ENCODE measurements at regions not wholly inside any gene's neighbourhood (a gene's known extent, or its start where the extent isn't known, plus 50 kb on each side); places are given as distances from the start of the nearest gene placed in this dataset.

- no peak for TF ChIP-seq REST (IDR thresholded peaks at IDR 0.05; ENCODE audit: unreplicated experiment)
- TF ChIP-seq NANOG (IDR thresholded peaks at IDR 0.05; ENCODE audit: borderline replicate concordance), result no peak
- no peak for TF ChIP-seq JUNB (IDR thresholded peaks at IDR 0.05; ENCODE audit: unreplicated experiment)
- TF ChIP-seq ZNF114 (CRISPR knock-in tag; IDR thresholded peaks at IDR 0.05), result no peak
- TF ChIP-seq ZNF462 (CRISPR knock-in tag; IDR thresholded peaks at IDR 0.05), result no peak
- TF ChIP-seq ZNF331 (CRISPR knock-in tag; IDR thresholded peaks at IDR 0.05; ENCODE audit: low read depth), result no peak
These were observed 1042.3 kb downstream of the DIPK2A start (continued) for GRCh38 chr3:145013931-145014330.

GRCh38 chr3:145015253-145015652, 1043.6 kb downstream of the DIPK2A start:
- H3K27me3 Mint-ChIP-seq (ENCODE audit: insufficient read depth, low read depth, poor library complexity), result no peaks in the 10 kb centered on the region
- Histone ChIP-seq H4K20me1 (replicated peaks; ENCODE audit: insufficient read depth) (no peaks in the 10 kb centered on the region), H3K4me3 (no peak overlapping the region), H3K36me3 (ENCODE audit: insufficient read depth) (no peaks in the 10 kb centered on the region), H3K27ac (ENCODE audit: low read depth) (no peak overlapping the region), H3K9me2 (ENCODE audit: insufficient read depth) (no peaks in the 10 kb centered on the region), H3K4me1 (ENCODE audit: insufficient read depth) (no peaks in the 10 kb centered on the region), H3K79me2 (replicated peaks; ENCODE audit: insufficient read depth) (no peaks in the 10 kb centered on the region), H2AFZ (no peak overlapping the region), H3K27me3 (ENCODE audit: insufficient read depth) (no peaks in the 10 kb centered on the region), H3F3A (replicated peaks; ENCODE audit: low read depth) (no peaks in the 10 kb centered on the region), H3K4me2 (no peak overlapping the region)
- ATAC-seq (no peak), DNase-seq (ENCODE audit: low spot score) (no peak)
- no peaks in the 10 kb centered on the region; the same call in 2 of the 3 replicates for H3K36me3 Mint-ChIP-seq (ENCODE audit: low read depth)
- peaks cover 3% of the 10 kb centered on the region; the same call in 2 of the 3 replicates for H3K4me1 Mint-ChIP-seq
- H3K4me3 Mint-ChIP-seq, result no peak overlapping the region
- no peaks in the 10 kb centered on the region for H3K9me3 Mint-ChIP-seq
- no peak overlapping the region for H3K27ac Mint-ChIP-seq
- TF ChIP-seq EZH2phosphoT487 (IDR thresholded peaks at IDR 0.05; ENCODE audit: unreplicated experiment), result no peak
- TF ChIP-seq CREB1 (CRISPR knock-in tag; IDR thresholded peaks at IDR 0.05; ENCODE audit: low read depth), result no peak
- no peak for TF ChIP-seq STAT1 (IDR thresholded peaks at IDR 0.05; ENCODE audit: unreplicated experiment)
